Gastrocnemius medialis (tissue), 4 donors: ENCODE measurements at regions not wholly inside any gene's neighbourhood (a gene's known extent, or its start where the extent isn't known, plus 50 kb on each side); places are given as distances from the start of the nearest gene placed in this dataset.

ENCODE experiments used
- CTCF ChIP-seq, 5 experiments: fragments of 450-650 bp in 3 of 5; fragments of 200-600 bp in 2 of 5; sonication (generic) in 2 of 5; IDR thresholded peaks in 4 of 5; conservative IDR thresholded peaks in 1 of 5; 1 replicate in 4 of 5; 2 replicates in 1 of 5; pipeline ENCODE4 v1.5.1; 2016 to 2019; ENCODE audit warnings: antibody characterized with exemption in 5 of 5, mild to moderate bottlenecking in 3 of 5, moderate library complexity in 3 of 5
- POLR2A ChIP-seq, 2 donors: fragments of 450-650 bp; IDR thresholded peaks; one replicate each; pipeline ENCODE4 v1.6.1; 2017; ENCODE audit warnings: antibody characterized with exemption in 2 of 2, mild to moderate bottlenecking in 2 of 2, moderate library complexity in 2 of 2

- TF ChIP-seq CTCF (IDR thresholded peaks at IDR 0.05 in 4 of 5, conservative IDR thresholded peaks at IDR 0.05 in 1 of 5) (no peak), POLR2A (IDR thresholded peaks at IDR 0.05) (no peak)
Observed at GRCh38 chr12:18808221-18808620, 70.3 kb downstream of the CAPZA3 start.
